ENCODE measurements at regions not wholly inside any gene's neighbourhood (a gene's known extent, or its start where the extent isn't known, plus 50 kb on each side); places are given as distances from the start of the nearest gene placed in this dataset.

DNA sequence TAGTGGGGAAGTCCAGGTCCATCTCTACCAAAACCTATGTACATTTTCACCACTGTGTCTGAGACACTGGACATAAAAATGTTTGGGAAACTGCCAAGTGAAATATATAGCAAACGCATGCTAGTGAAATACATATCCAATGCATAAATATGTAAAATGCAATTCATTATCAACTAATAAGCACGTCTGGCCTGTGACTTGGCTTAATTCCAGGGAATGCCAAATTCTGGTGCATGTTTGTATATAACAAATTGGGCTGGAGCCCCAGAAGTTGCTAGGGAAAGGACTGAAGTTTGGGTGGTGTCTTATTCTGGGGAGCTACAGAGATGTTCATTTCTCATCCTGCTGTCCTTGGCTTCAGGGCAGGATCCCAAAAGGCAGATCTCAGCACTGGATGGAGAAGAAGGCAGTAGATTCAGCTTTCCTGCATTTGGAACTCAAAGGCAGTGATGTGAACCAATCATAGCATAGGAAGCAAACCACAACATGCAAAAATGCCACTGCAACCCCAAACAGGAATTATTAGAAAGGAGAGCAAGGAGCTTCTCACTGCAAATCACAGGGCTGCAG lies 184.3 kb downstream of the HS3ST3A1 start:
- TF ChIP-seq CTCF (IDR thresholded peaks at IDR 0.05; ENCODE audit: low read depth, low read length), result no peak
- no peak for TF ChIP-seq EZH2phosphoT487 (IDR thresholded peaks at IDR 0.05; ENCODE audit: low read depth)
